H9 (cell line): ENCODE measurements at regions not wholly inside any gene's neighbourhood (a gene's known extent, or its start where the extent isn't known, plus 50 kb on each side); places are given as distances from the start of the nearest gene placed in this dataset.

Experiments used
- DNase-seq: peaks from one replicate; pipeline ENCODE4 v3.0.0-alpha.2; 2017
- H2AFZ ChIP-seq: one replicate; pipeline ENCODE4 v1.6.1; 2013; ENCODE audit warnings: mild to moderate bottlenecking, low read length, control low read depth, moderate library complexity
- H2AK5ac ChIP-seq: 2 replicates; pipeline ENCODE4 v1.6.1; 2013; ENCODE audit warnings: low read length, control low read depth, mixed read lengths; ENCODE audit not compliant: insufficient read length
- H2BK120ac ChIP-seq: one replicate; pipeline ENCODE4 v1.6.1; 2013; ENCODE audit warnings: low read depth, mild to moderate bottlenecking, low read length, control low read depth, inconsistent platforms; ENCODE audit not compliant: poor library complexity, severe bottlenecking
- H2BK12ac ChIP-seq: 2 replicates; pipeline ENCODE4 v1.6.1; 2013; ENCODE audit warnings: low read length, control low read depth, mixed read lengths, low read depth; ENCODE audit not compliant: insufficient read length
- H2BK15ac ChIP-seq: 2 replicates; pipeline ENCODE4 v1.6.1; 2013; ENCODE audit warnings: low read depth, low read length, control low read depth
- H2BK20ac ChIP-seq: one replicate; pipeline ENCODE4 v1.6.1; 2013; ENCODE audit warnings: low read depth, mild to moderate bottlenecking, low read length, control low read depth, inconsistent platforms; ENCODE audit not compliant: poor library complexity, severe bottlenecking
- H2BK5ac ChIP-seq: 2 replicates; pipeline ENCODE4 v1.6.1; 2013; ENCODE audit warnings: low read length, control low read depth, mixed read lengths; ENCODE audit not compliant: insufficient read length
- H3K14ac ChIP-seq: 2 replicates; pipeline ENCODE4 v1.6.1; 2013; ENCODE audit warnings: low read length, control low read depth; ENCODE audit not compliant: insufficient read depth
- H3K18ac ChIP-seq: 2 replicates; pipeline ENCODE4 v1.6.1; 2013; ENCODE audit warnings: low read depth, mild to moderate bottlenecking, mixed read lengths, low read length, control low read depth; ENCODE audit not compliant: insufficient read length
- H3K23ac ChIP-seq: 2 replicates; pipeline ENCODE4 v1.6.1; 2013; ENCODE audit warnings: low read length, control low read depth, mixed read lengths, low read depth; ENCODE audit not compliant: insufficient read length
- H3K23me2 ChIP-seq: 2 replicates; pipeline ENCODE4 v1.6.1; 2013; ENCODE audit warnings: low read depth, mild to moderate bottlenecking, mixed read lengths, low read length, control low read depth; ENCODE audit not compliant: insufficient read length, poor library complexity, severe bottlenecking
- H3K27ac ChIP-seq: 2 replicates; pipeline ENCODE4 v1.5.1; 2013; ENCODE audit warnings: low read length, control low read depth, mixed read lengths, low read depth; ENCODE audit not compliant: insufficient read length
- H3K27me3 ChIP-seq: 2 replicates; pipeline ENCODE4 v1.6.1; 2013; ENCODE audit warnings: low read length, control low read depth, inconsistent platforms; ENCODE audit not compliant: insufficient read depth
- H3K4ac ChIP-seq: 2 replicates; pipeline ENCODE4 v1.6.1; 2013; ENCODE audit warnings: low read depth, mild to moderate bottlenecking, control low read depth, inconsistent platforms, low read length, moderate library complexity
- H3K4me1 ChIP-seq: 2 replicates; pipeline ENCODE4 v1.6.1; 2013; ENCODE audit warnings: low read length, control low read depth, inconsistent platforms; ENCODE audit not compliant: insufficient read depth
- H3K4me2 ChIP-seq: 2 replicates; pipeline ENCODE4 v1.6.1; 2013; ENCODE audit warnings: low read length, control low read depth, mixed read lengths; ENCODE audit not compliant: insufficient read length, insufficient read depth
- H3K56ac ChIP-seq: 2 replicates; pipeline ENCODE4 v1.6.1; 2013; ENCODE audit warnings: low read depth, mild to moderate bottlenecking, mixed read lengths, low read length, control low read depth; ENCODE audit not compliant: insufficient read length
- H3K79me1 ChIP-seq: 2 replicates; pipeline ENCODE4 v1.6.1; 2013; ENCODE audit warnings: low read depth, mild to moderate bottlenecking, moderate library complexity, low read length, control low read depth, inconsistent platforms; ENCODE audit not compliant: insufficient read depth, poor library complexity, severe bottlenecking
- H3K79me2 ChIP-seq: 2 replicates; pipeline ENCODE4 v1.6.1; 2013; ENCODE audit warnings: low read length, control low read depth, inconsistent platforms; ENCODE audit not compliant: insufficient read depth
- H3K9ac ChIP-seq: 2 replicates; pipeline ENCODE4 v1.6.1; 2013; ENCODE audit warnings: low read length, control low read depth, mixed read lengths; ENCODE audit not compliant: insufficient read length; ENCODE audit errors: extremely low read depth
- H3K9me3 ChIP-seq: one replicate; pipeline ENCODE4 v1.6.1; 2013; ENCODE audit warnings: low read depth, low read length, inconsistent platforms; ENCODE audit not compliant: control insufficient read depth
- H3T11ph ChIP-seq: one replicate; pipeline ENCODE4 v1.6.1; 2013; ENCODE audit warnings: mild to moderate bottlenecking, low read length, control low read depth, inconsistent platforms
- H4K20me1 ChIP-seq: one replicate; pipeline ENCODE4 v1.6.1; 2013; ENCODE audit not compliant: control insufficient read depth, insufficient read length, insufficient read depth
- H4K5ac ChIP-seq: 2 replicates; pipeline ENCODE4 v1.6.1; 2013; ENCODE audit warnings: low read depth, mild to moderate bottlenecking, mixed read lengths, low read length, control low read depth; ENCODE audit not compliant: insufficient read length
- H4K8ac ChIP-seq: replicated peaks from 2 replicates; pipeline ENCODE4 v1.6.1; 2013; ENCODE audit warnings: low read length, control low read depth, mixed read lengths, low read depth; ENCODE audit not compliant: insufficient read length
- H4K91ac ChIP-seq: 2 replicates; pipeline ENCODE4 v1.6.1; 2013; ENCODE audit warnings: low read depth, mild to moderate bottlenecking, moderate library complexity, mixed read lengths, low read length, control low read depth; ENCODE audit not compliant: insufficient read length
- H3K27ac Mint-ChIP-seq, 3 experiments: 2 replicates in 2 of 3; 3 replicates in 1 of 3; pipeline ENCODE4 v1.8.0; 2020 to 2021; ENCODE audit warnings: mixed read lengths in 3 of 3, mild to moderate bottlenecking in 1 of 3, moderate library complexity in 1 of 3
- H3K27me3 Mint-ChIP-seq: 2 replicates; pipeline ENCODE4 v1.8.0; 2021; ENCODE audit warnings: low read depth, mild to moderate bottlenecking, moderate library complexity, mixed read lengths
- H3K36me3 Mint-ChIP-seq, 3 experiments: 2 replicates in 2 of 3; 3 replicates in 1 of 3; pipeline ENCODE4 v1.8.0; 2020 to 2021; ENCODE audit warnings: low read depth in 3 of 3, mixed read lengths in 3 of 3; ENCODE audit not compliant: insufficient read depth in 1 of 3
- H3K4me1 Mint-ChIP-seq, 2 experiments: 2 replicates each; pipeline ENCODE4 v1.8.0; 2020; ENCODE audit warnings: mixed read lengths in 2 of 2
- H3K4me3 Mint-ChIP-seq, 2 experiments: 2 replicates in 1 of 2; 3 replicates in 1 of 2; pipeline ENCODE4 v1.8.0; 2020 to 2021; ENCODE audit warnings: mild to moderate bottlenecking in 2 of 2, mixed read lengths in 2 of 2, moderate library complexity in 1 of 2
- H3K9me3 Mint-ChIP-seq, 2 experiments: 2 replicates in 1 of 2; 3 replicates in 1 of 2; pipeline ENCODE4 v1.8.0; 2020; ENCODE audit warnings: mild to moderate bottlenecking in 2 of 2, mixed read lengths in 2 of 2, moderate library complexity in 1 of 2
- CTCF ChIP-seq: fragments of 200-600 bp; sonication (generic); conservative IDR thresholded peaks from 3 replicates; pipeline ENCODE4 v1.8.0; 2021; ENCODE audit warnings: antibody characterized with exemption, mild to moderate bottlenecking
- WGBS: extraction: QIAGEN DNeasy Blood & Tissue Kit; methylation state at CpG from one replicate; pipeline ENCODE4 v1.1.7; 2013; ENCODE audit warnings: missing lambda C conversion rate, low lambda C conversion rate, mixed read lengths; ENCODE audit not compliant: insufficient read length; ENCODE audit errors: extremely low coverage; 5-methylcytosine and 5-hydroxymethylcytosine counted together

- H3K56ac ChIP-seq, result no peak overlapping the region
- Mint-ChIP-seq H3K9me3 (no peaks in the 10 kb centered on the region; a peak in 2 of 5 replicates), H3K4me3 (no peak overlapping the region), H3K4me1 (no peaks in the 10 kb centered on the region), H3K27ac (no peak overlapping the region), H3K36me3 (no peaks in the 10 kb centered on the region; a peak in 1 of 7 replicates), H3K27me3 (no peaks in the 10 kb centered on the region)
- no peaks in the 10 kb centered on the region for H3K79me1 ChIP-seq
- no peaks in the 10 kb centered on the region for H3K79me2 ChIP-seq
- no peak overlapping the region for H2BK5ac ChIP-seq
- H3K23me2 ChIP-seq, result no peaks in the 10 kb centered on the region
- no peak overlapping the region for H2BK20ac ChIP-seq
- DNase-seq, result no peak
- H3K18ac ChIP-seq, result no peak overlapping the region
- no peak overlapping the region for H2AK5ac ChIP-seq
- no peak overlapping the region for H3K27ac ChIP-seq
- no peak overlapping the region for H4K5ac ChIP-seq
- H4K91ac ChIP-seq, result no peak overlapping the region
- H2BK15ac ChIP-seq, result no peak overlapping the region
- no peak overlapping the region for H2AFZ ChIP-seq
- H3K9me3 ChIP-seq, result no peaks in the 10 kb centered on the region
- H2BK120ac ChIP-seq, result no peak overlapping the region
- no peak overlapping the region for H3K4me2 ChIP-seq
- no peak overlapping the region for H3K4ac ChIP-seq
- no peak overlapping the region for H2BK12ac ChIP-seq
- H3K14ac ChIP-seq, result no peak overlapping the region
- H3K4me1 ChIP-seq, result no peaks in the 10 kb centered on the region
- H3K23ac ChIP-seq, result no peak overlapping the region
- H4K8ac ChIP-seq, result no peak overlapping the region
- H3T11ph ChIP-seq, result no peak overlapping the region
- no peaks in the 10 kb centered on the region for H3K27me3 ChIP-seq
- WGBS, result no CpG with 5 or more reads among the region's 4 CpGs
- H4K20me1 ChIP-seq, result no peaks in the 10 kb centered on the region
- no peak overlapping the region for H3K9ac ChIP-seq
- TF ChIP-seq CTCF, result no peak
Measured at GRCh38 chr2:189309331-189309730, 129.8 kb upstream of the COL5A2 start.
